Prostate gland (tissue), 2 donors: ENCODE measurements at regions not wholly inside any gene's neighbourhood (a gene's known extent, or its start where the extent isn't known, plus 50 kb on each side); places are given as distances from the start of the nearest gene placed in this dataset.

Source experiments
- CTCF ChIP-seq, 4 experiments: fragments of 200-600 bp in 2 of 4; fragments of 450-650 bp in 2 of 4; sonication (generic) in 2 of 4; IDR thresholded peaks; 1 replicate in 3 of 4; 2 replicates in 1 of 4; pipeline ENCODE4 v1.5.1; 2016 to 2019; ENCODE audit warnings: antibody characterized with exemption in 4 of 4, mild to moderate bottlenecking in 2 of 4, moderate library complexity in 2 of 4
- POLR2A ChIP-seq: fragments of 450-650 bp; IDR thresholded peaks from one replicate; pipeline ENCODE4 v1.6.1; 2016; ENCODE audit warnings: antibody characterized with exemption, mild to moderate bottlenecking
- POLR2AphosphoS5 ChIP-seq: sonication (generic); formaldehyde crosslinking; IDR thresholded peaks from one replicate; pipeline ENCODE4 v1.6.1; 2017; ENCODE audit warnings: antibody characterized with exemption

GRCh38 chrX:46165411-46165810 is 379.8 kb downstream of the ZNF674 start:
- TF ChIP-seq POLR2A (no peak), CTCF (IDR thresholded peaks at IDR 0.05) (no peak), POLR2AphosphoS5 (no peak)
